ENCODE measurements at regions not wholly inside any gene's neighbourhood (a gene's known extent, or its start where the extent isn't known, plus 50 kb on each side); places are given as distances from the start of the nearest gene placed in this dataset.

- no peak for DNase-seq (ENCODE audit: extremely low spot score)
- H3K36me3 ChIP-seq (ENCODE audit: insufficient read depth), result no peaks in the 10 kb centered on the region
- 51% methylated on average over 2 of the region's 2 CpGs for WGBS
- H3K4me3 ChIP-seq (ENCODE audit: low read depth, low read length), result no peak overlapping the region
- H3K27ac ChIP-seq (ENCODE audit: low read depth), result no peak overlapping the region
- H3K4me1 ChIP-seq (ENCODE audit: insufficient read depth), result no peaks in the 10 kb centered on the region
Observed at GRCh38 chr7:27409776-27410175, 167.2 kb downstream of the EVX1 start.

- H3K4me3 ChIP-seq (ENCODE audit: low read depth, low read length), result no peak overlapping the region
- DNase-seq (ENCODE audit: extremely low spot score), result no peak
- H3K27ac ChIP-seq (ENCODE audit: low read depth), result no peak overlapping the region
- H3K4me1 ChIP-seq (ENCODE audit: insufficient read depth), result no peaks in the 10 kb centered on the region
- 83% methylated on average over 5 of the region's 5 CpGs for WGBS
- no peaks in the 10 kb centered on the region for H3K36me3 ChIP-seq (ENCODE audit: insufficient read depth)
Observed at GRCh38 chr7:27410812-27411544, 168.4 kb downstream of the EVX1 start.

- H3K36me3 ChIP-seq (ENCODE audit: insufficient read depth), result no peaks in the 10 kb centered on the region
- 92% methylated on average over 7 of the region's 7 CpGs for WGBS
- no peak overlapping the region for H3K4me3 ChIP-seq (ENCODE audit: low read depth, low read length)
- no peak overlapping the region for H3K27ac ChIP-seq (ENCODE audit: low read depth)
- no peak for DNase-seq (ENCODE audit: extremely low spot score)
- no peaks in the 10 kb centered on the region for H3K4me1 ChIP-seq (ENCODE audit: insufficient read depth)
Observed at GRCh38 chr7:27412164-27412563, 169.6 kb downstream of the EVX1 start.

GRCh38 chr7:27418541-27418940, 175.9 kb downstream of the EVX1 start:
- Histone ChIP-seq H3K36me3 (ENCODE audit: insufficient read depth) (no peaks in the 10 kb centered on the region), H3K4me3 (ENCODE audit: low read depth, low read length) (no peak overlapping the region), H3K27ac (ENCODE audit: low read depth) (no peak overlapping the region), H3K4me1 (ENCODE audit: insufficient read depth) (no peaks in the 10 kb centered on the region)
- no peak for DNase-seq (ENCODE audit: extremely low spot score)
- 80% methylated on average over 3 of the region's 3 CpGs for WGBS

DNA sequence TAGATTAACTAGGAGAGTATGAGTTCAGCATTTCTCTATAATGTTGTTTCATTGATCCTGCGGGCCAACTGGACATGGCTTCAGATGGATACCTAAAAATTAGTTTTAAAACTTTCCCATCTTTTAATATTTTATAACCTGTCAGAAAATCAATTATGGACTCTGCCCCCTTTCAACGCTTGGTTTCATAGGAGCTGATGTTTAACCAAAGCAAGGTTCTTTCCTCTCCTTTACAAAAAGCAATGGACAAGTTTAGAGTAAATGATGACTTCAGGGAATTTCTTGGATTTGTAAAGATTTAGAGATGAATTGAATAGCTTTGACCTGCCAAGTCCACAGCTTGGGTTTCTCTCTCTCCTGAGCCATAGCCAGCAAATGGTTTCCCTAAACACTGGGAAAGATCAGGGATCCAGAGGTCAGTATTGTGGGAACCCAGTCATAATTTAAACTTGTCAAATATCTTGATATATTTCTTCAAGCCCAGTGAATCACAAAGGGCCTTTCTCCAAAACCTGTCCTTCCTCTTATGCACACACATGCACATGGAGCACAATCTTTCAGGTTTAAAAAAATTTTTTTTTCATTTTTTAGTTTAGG, 177.1 kb downstream of the EVX1 start:
- no peak for DNase-seq (ENCODE audit: extremely low spot score)
- Histone ChIP-seq H3K4me3 (ENCODE audit: low read depth, low read length) (no peak overlapping the region), H3K27ac (ENCODE audit: low read depth) (no peak overlapping the region), H3K36me3 (ENCODE audit: insufficient read depth) (no peaks in the 10 kb centered on the region), H3K4me1 (ENCODE audit: insufficient read depth) (no peaks in the 10 kb centered on the region)
- WGBS, result 86% methylated on average over 2 of the region's 2 CpGs

- Histone ChIP-seq H3K27ac (ENCODE audit: low read depth) (no peak overlapping the region), H3K4me3 (ENCODE audit: low read depth, low read length) (no peak overlapping the region), H3K36me3 (ENCODE audit: insufficient read depth) (no peaks in the 10 kb centered on the region), H3K4me1 (ENCODE audit: insufficient read depth) (no peaks in the 10 kb centered on the region)
- no peak for DNase-seq (ENCODE audit: extremely low spot score)
- 62% methylated on average over 2 of the region's 2 CpGs for WGBS
Observed at GRCh38 chr7:27420702-27421101, 178.1 kb downstream of the EVX1 start.

GRCh38 chr7:27423290-27423689, 180.7 kb downstream of the EVX1 start:
- DNase-seq (ENCODE audit: extremely low spot score), result no peak
- Histone ChIP-seq H3K4me1 (ENCODE audit: insufficient read depth) (no peaks in the 10 kb centered on the region), H3K4me3 (ENCODE audit: low read depth, low read length) (no peak overlapping the region), H3K27ac (ENCODE audit: low read depth) (no peak overlapping the region), H3K36me3 (ENCODE audit: insufficient read depth) (no peaks in the 10 kb centered on the region)
- 86% methylated on average over 8 of the region's 8 CpGs for WGBS

DNA sequence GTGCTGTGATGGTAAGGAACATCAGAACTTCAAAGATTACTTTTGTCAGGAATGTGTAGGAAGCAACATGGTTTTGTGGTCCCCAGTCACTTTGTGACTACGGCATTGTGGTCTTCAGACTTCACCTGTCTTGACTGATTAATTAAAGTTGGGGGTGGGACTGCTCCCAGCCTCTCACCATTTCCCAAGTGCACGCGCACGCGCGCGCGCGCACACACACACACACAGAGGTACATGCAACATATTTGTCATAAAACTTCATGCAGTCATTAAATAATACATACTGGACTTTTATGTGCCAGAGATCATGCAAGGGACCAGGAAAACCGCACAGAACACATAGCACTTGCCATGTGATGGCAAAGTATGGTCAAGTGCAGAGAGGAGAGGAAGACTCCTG, 181.2 kb downstream of the EVX1 start:
- WGBS, result 96% methylated on average over 10 of the region's 10 CpGs
- Histone ChIP-seq H3K4me1 (ENCODE audit: insufficient read depth) (no peaks in the 10 kb centered on the region), H3K27ac (ENCODE audit: low read depth) (no peak overlapping the region), H3K36me3 (ENCODE audit: insufficient read depth) (no peaks in the 10 kb centered on the region), H3K4me3 (ENCODE audit: low read depth, low read length) (no peak overlapping the region)
- no peak for DNase-seq (ENCODE audit: extremely low spot score)

DNA sequence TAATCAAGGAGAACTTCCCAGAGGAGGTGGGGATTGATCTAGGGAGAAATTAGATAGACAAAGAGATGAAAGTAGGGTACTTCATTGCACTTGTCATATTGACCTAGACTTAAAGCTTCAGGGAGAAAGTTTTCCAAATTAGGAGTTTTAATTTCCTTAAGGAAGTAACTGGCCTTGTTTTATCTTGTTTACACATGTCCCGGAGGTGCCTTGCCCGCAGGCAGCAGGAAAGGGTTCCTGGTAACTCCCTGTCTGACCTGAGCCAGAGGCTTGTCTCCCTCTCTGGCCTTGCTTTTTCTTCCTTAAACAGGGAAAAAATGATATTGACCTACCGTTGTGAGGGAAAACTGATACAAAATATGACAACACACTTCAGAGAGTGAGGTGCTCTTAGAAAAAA, 181.6 kb downstream of the EVX1 start:
- Histone ChIP-seq H3K36me3 (ENCODE audit: insufficient read depth) (no peaks in the 10 kb centered on the region), H3K27ac (ENCODE audit: low read depth) (no peak overlapping the region), H3K4me1 (ENCODE audit: insufficient read depth) (no peaks in the 10 kb centered on the region), H3K4me3 (ENCODE audit: low read depth, low read length) (no peak overlapping the region)
- DNase-seq (ENCODE audit: extremely low spot score), result no peak
- WGBS, result 56% methylated on average over 3 of the region's 3 CpGs

DNA sequence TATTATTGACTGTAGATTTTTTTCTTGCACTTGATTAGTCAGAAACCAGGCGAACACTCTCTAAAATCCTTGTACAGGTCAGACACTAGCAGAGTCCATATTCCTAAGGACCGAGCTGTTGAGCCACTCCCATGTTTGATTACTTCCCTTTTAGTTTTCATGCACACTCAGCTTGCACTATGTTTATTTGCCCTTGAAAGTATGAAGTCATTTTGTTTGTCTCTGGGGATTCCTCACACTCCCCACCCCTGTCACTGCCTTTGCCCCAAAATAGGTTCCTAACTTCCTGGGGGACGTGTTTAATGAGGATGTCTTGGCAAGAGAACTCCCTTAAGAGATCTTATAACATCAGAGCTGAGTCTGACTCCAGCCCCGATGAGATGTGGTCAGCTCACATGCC, 182.1 kb downstream of the EVX1 start:
- DNase-seq (ENCODE audit: extremely low spot score), result no peak
- no peak overlapping the region for H3K27ac ChIP-seq (ENCODE audit: low read depth)
- no peaks in the 10 kb centered on the region for H3K4me1 ChIP-seq (ENCODE audit: insufficient read depth)
- no peaks in the 10 kb centered on the region for H3K36me3 ChIP-seq (ENCODE audit: insufficient read depth)
- no peak overlapping the region for H3K4me3 ChIP-seq (ENCODE audit: low read depth, low read length)
- WGBS, result 52% methylated on average over 4 of the region's 4 CpGs

DNA sequence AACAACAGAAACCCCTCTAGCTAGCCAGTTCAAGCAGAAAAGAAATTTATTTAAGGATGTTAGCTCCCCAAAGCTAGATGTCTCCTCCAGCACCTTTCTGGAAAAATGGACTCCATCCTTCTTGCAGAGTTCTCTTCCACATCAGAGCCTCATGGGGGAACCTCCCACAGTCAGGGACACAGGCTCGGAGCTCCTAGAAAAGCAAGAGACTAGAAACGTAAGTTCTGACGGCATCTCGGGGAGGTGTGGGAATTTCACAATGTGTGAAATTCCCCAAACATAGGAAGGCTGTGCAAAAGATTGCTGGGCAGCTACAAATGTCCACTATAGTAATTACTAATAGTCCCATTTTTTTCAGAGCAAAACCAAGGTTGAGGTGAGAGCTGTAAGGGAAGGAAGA, 184.8 kb downstream of the EVX1 start:
- H3K4me1 ChIP-seq (ENCODE audit: insufficient read depth), result no peaks in the 10 kb centered on the region
- no peak overlapping the region for H3K4me3 ChIP-seq (ENCODE audit: low read depth, low read length)
- DNase-seq (ENCODE audit: extremely low spot score), result no peak
- H3K36me3 ChIP-seq (ENCODE audit: insufficient read depth), result no peaks in the 10 kb centered on the region
- H3K27ac ChIP-seq (ENCODE audit: low read depth), result no peak overlapping the region
- 92% methylated on average over 4 of the region's 4 CpGs for WGBS

- H3K4me1 ChIP-seq (ENCODE audit: insufficient read depth), result no peaks in the 10 kb centered on the region
- no peak overlapping the region for H3K27ac ChIP-seq (ENCODE audit: low read depth)
- no peak for DNase-seq (ENCODE audit: extremely low spot score)
- H3K36me3 ChIP-seq (ENCODE audit: insufficient read depth), result no peaks in the 10 kb centered on the region
- no peak overlapping the region for H3K4me3 ChIP-seq (ENCODE audit: low read depth, low read length)
- 88% methylated on average over 2 of the region's 2 CpGs for WGBS
Observed at GRCh38 chr7:27430105-27430504, 187.5 kb downstream of the EVX1 start.

DNA sequence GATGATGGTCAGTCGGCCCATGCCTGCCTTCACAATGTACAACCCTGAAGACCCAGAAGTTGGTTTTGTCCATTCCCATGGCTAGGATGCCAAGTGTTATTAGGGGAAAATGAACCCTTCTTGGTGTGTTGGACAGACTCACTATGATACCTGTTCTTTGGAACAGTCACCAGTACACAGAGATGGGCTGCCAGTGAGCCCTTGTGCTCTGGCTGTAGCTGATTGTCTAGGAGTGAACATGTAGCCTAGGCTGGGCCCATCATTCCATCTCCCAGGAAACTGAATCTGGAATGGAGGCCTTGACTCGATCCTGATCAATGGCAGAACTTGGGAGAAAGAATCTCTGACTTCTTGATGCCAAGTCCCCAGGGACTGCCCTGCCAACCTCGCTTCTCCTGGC, 188.9 kb downstream of the EVX1 start:
- DNase-seq (ENCODE audit: extremely low spot score), result no peak
- no peaks in the 10 kb centered on the region for H3K36me3 ChIP-seq (ENCODE audit: insufficient read depth)
- no peak overlapping the region for H3K4me3 ChIP-seq (ENCODE audit: low read depth, low read length)
- H3K27ac ChIP-seq (ENCODE audit: low read depth), result no peak overlapping the region
- WGBS, result 94% methylated on average over 3 of the region's 3 CpGs
- H3K4me1 ChIP-seq (ENCODE audit: insufficient read depth), result no peaks in the 10 kb centered on the region

GRCh38 chr7:27433581-27433980, 191.0 kb downstream of the EVX1 start:
- DNase-seq (ENCODE audit: extremely low spot score), result no peak
- no peak overlapping the region for H3K27ac ChIP-seq (ENCODE audit: low read depth)
- 79% methylated on average over 1 of the region's 1 CpG for WGBS
- no peak overlapping the region for H3K4me3 ChIP-seq (ENCODE audit: low read depth, low read length)
- no peaks in the 10 kb centered on the region for H3K4me1 ChIP-seq (ENCODE audit: insufficient read depth)
- no peaks in the 10 kb centered on the region for H3K36me3 ChIP-seq (ENCODE audit: insufficient read depth)

Measured in urinary bladder (tissue), 3 donors.